ENCODE measurements at regions not wholly inside any gene's neighbourhood (a gene's known extent, or its start where the extent isn't known, plus 50 kb on each side); places are given as distances from the start of the nearest gene placed in this dataset.

GRCh38 chr4:123849495-123849894 is 452.9 kb downstream of the SPRY1 start:
- DNase-seq (ENCODE audit: low read depth in 2 of 2): no peak
- no peak for TF ChIP-seq CTCF (IDR thresholded peaks at IDR 0.05; ENCODE audit: low read depth, low read length)
- H3K4me3 ChIP-seq (replicated peaks in 1 of 2; ENCODE audit: low read depth in 2 of 2, low read length in 2 of 2): no peak overlapping the region

GRCh38 chr4:123851521-123851920 is 454.9 kb downstream of the SPRY1 start:
- H3K4me3 ChIP-seq (replicated peaks in 1 of 2; ENCODE audit: low read depth in 2 of 2, low read length in 2 of 2): no peak overlapping the region
- TF ChIP-seq CTCF (IDR thresholded peaks at IDR 0.05; ENCODE audit: low read depth, low read length): no peak
- DNase-seq (ENCODE audit: low read depth in 2 of 2): no peak

GRCh38 chr4:123853651-123854050 is 457.1 kb downstream of the SPRY1 start:
- no peak for DNase-seq (ENCODE audit: low read depth in 2 of 2)
- no peak overlapping the region for H3K4me3 ChIP-seq (replicated peaks in 1 of 2; ENCODE audit: low read depth in 2 of 2, low read length in 2 of 2)
- no peak for TF ChIP-seq CTCF (IDR thresholded peaks at IDR 0.05; ENCODE audit: low read depth, low read length)

GRCh38 chr4:123856689-123857545 is 460.3 kb downstream of the SPRY1 start:
- peak; percentile 44 for TF ChIP-seq CTCF (IDR thresholded peaks at IDR 0.05; ENCODE audit: low read depth, low read length)
- no peak overlapping the region for H3K4me3 ChIP-seq (replicated peaks in 1 of 2; ENCODE audit: low read depth in 2 of 2, low read length in 2 of 2)
- DNase-seq (ENCODE audit: low read depth in 2 of 2): peak; percentile 65 to 84

- TF ChIP-seq CTCF (IDR thresholded peaks at IDR 0.05; ENCODE audit: low read depth, low read length): no peak
- no peak overlapping the region for H3K4me3 ChIP-seq (replicated peaks in 1 of 2; ENCODE audit: low read depth in 2 of 2, low read length in 2 of 2)
- DNase-seq (ENCODE audit: low read depth in 2 of 2): no peak
Observed at GRCh38 chr4:123858465-123858864, 461.9 kb downstream of the SPRY1 start.

- no peak overlapping the region for H3K4me3 ChIP-seq (replicated peaks in 1 of 2; ENCODE audit: low read depth in 2 of 2, low read length in 2 of 2)
- no peak for DNase-seq (ENCODE audit: low read depth in 2 of 2)
- TF ChIP-seq CTCF (IDR thresholded peaks at IDR 0.05; ENCODE audit: low read depth, low read length): no peak
Observed at GRCh38 chr4:123862812-123863211, 466.2 kb downstream of the SPRY1 start.
